Neural progenitor cell (in vitro differentiated cells): ENCODE measurements at regions not wholly inside any gene's neighbourhood (a gene's known extent, or its start where the extent isn't known, plus 50 kb on each side); places are given as distances from the start of the nearest gene placed in this dataset.

Experiments used
- DNase-seq: peaks from one replicate; pipeline ENCODE4 v3.0.0-alpha.2; 2016; ENCODE audit warnings: low spot score
- H2AFZ ChIP-seq: fragments of 200-600 bp; sonication (generic); replicated peaks from 2 replicates; pipeline ENCODE4 v1.6.1; 2016; ENCODE audit warnings: antibody characterized with exemption
- H3F3A ChIP-seq: fragments of 200-600 bp; sonication (generic); 2 replicates; pipeline ENCODE4 v1.6.1; 2016; ENCODE audit warnings: antibody characterized with exemption, low read depth
- H3K27ac ChIP-seq: fragments of 200-600 bp; sonication (generic); 2 replicates; pipeline ENCODE4 v1.5.1; 2016; ENCODE audit warnings: mild to moderate bottlenecking
- H3K27me3 ChIP-seq: fragments of 200-600 bp; sonication (generic); 2 replicates; pipeline ENCODE4 v1.6.1; 2016; ENCODE audit warnings: mild to moderate bottlenecking, moderate library complexity
- H3K36me3 ChIP-seq: fragments of 200-600 bp; sonication (generic); 2 replicates; pipeline ENCODE4 v1.5.1; 2016
- H3K4me1 ChIP-seq: fragments of 200-600 bp; sonication (generic); 2 replicates; pipeline ENCODE4 v1.6.1; 2016; ENCODE audit warnings: mixed run types
- H3K4me2 ChIP-seq: fragments of 200-600 bp; sonication (generic); 2 replicates; pipeline ENCODE4 v1.6.1; 2016
- H3K4me3 ChIP-seq: fragments of 200-600 bp; sonication (generic); 2 replicates; pipeline ENCODE4 v1.5.1; 2016
- H3K79me2 ChIP-seq: fragments of 200-600 bp; sonication (generic); 2 replicates; pipeline ENCODE4 v1.6.1; 2016; ENCODE audit warnings: low read depth
- H3K9ac ChIP-seq: fragments of 200-600 bp; sonication (generic); 2 replicates; pipeline ENCODE4 v1.6.1; 2016
- H3K9me3 ChIP-seq: fragments of 200-600 bp; sonication (generic); 2 replicates; pipeline ENCODE4 v1.5.1; 2016; ENCODE audit warnings: low read depth
- H4K20me1 ChIP-seq: fragments of 200-600 bp; sonication (generic); 2 replicates; pipeline ENCODE4 v1.6.1; 2016; ENCODE audit warnings: low read depth
- H3K27ac Mint-ChIP-seq: 3 replicates; pipeline ENCODE4 v1.8.0; 2021; ENCODE audit warnings: mixed read lengths
- H3K27me3 Mint-ChIP-seq: 2 replicates; pipeline ENCODE4 v1.8.0; 2022; ENCODE audit warnings: low read depth, mild to moderate bottlenecking, inconsistent platforms, moderate library complexity, mixed read lengths; ENCODE audit not compliant: insufficient read depth
- H3K36me3 Mint-ChIP-seq: 3 replicates; pipeline ENCODE4 v1.8.0; 2021; ENCODE audit warnings: mixed read lengths
- H3K4me1 Mint-ChIP-seq: 3 replicates; pipeline ENCODE4 v1.8.0; 2021; ENCODE audit warnings: mixed read lengths
- H3K4me3 Mint-ChIP-seq: 3 replicates; pipeline ENCODE4 v1.8.0; 2021; ENCODE audit warnings: mild to moderate bottlenecking, moderate library complexity, mixed read lengths
- H3K9me3 Mint-ChIP-seq: 3 replicates; pipeline ENCODE4 v1.8.0; 2020; ENCODE audit warnings: mixed read lengths
- CTCF ChIP-seq: fragments of 200-600 bp; sonication (generic); IDR thresholded peaks from 2 replicates; pipeline ENCODE4 v1.5.1; 2017; ENCODE audit warnings: antibody characterized with exemption, mild to moderate bottlenecking
- EZH2 ChIP-seq: fragments of 200-600 bp; sonication (generic); IDR thresholded peaks from 2 replicates; pipeline ENCODE4 v1.6.1; 2017; ENCODE audit warnings: antibody characterized with exemption, mild to moderate bottlenecking, moderate library complexity
- EZH2phosphoT487 ChIP-seq: fragments of 200-600 bp; sonication (generic); IDR thresholded peaks from 2 replicates; pipeline ENCODE4 v1.6.1; 2017; ENCODE audit warnings: antibody characterized with exemption

- Histone ChIP-seq H3K9me3 (no peaks in the 10 kb centered on the region), H3K36me3 (no peaks in the 10 kb centered on the region), H3K79me2 (no peaks in the 10 kb centered on the region), H3K27ac (no peak overlapping the region), H2AFZ (no peak overlapping the region), H4K20me1 (no peaks in the 10 kb centered on the region), H3K27me3 (no peaks in the 10 kb centered on the region), H3K4me1 (peaks cover 11% of the 10 kb centered on the region), H3K4me2 (no peak overlapping the region), H3K4me3 (no peak overlapping the region), H3K9ac (no peak overlapping the region), H3F3A (no peaks in the 10 kb centered on the region)
- Mint-ChIP-seq H3K36me3 (no peaks in the 10 kb centered on the region), H3K4me3 (no peak overlapping the region), H3K9me3 (no peaks in the 10 kb centered on the region), H3K4me1 (peaks cover 14% of the 10 kb centered on the region), H3K27me3 (peaks cover 3% of the 10 kb centered on the region), H3K27ac (no peak overlapping the region)
- TF ChIP-seq EZH2 (no peak), CTCF (no peak), EZH2phosphoT487 (no peak)
- no peak for DNase-seq
These were observed 735.4 kb upstream of the FANCL start for GRCh38 chr2:58976375-58977071.

GRCh38 chr2:58974881-58975280, 733.8 kb upstream of the FANCL start:
- H3K4me3 ChIP-seq, result no peak overlapping the region
- Mint-ChIP-seq H3K9me3 (no peaks in the 10 kb centered on the region), H3K36me3 (no peaks in the 10 kb centered on the region), H3K4me1 (peaks cover 14% of the 10 kb centered on the region), H3K27me3 (peaks cover 3% of the 10 kb centered on the region), H3K4me3 (no peak overlapping the region), H3K27ac (no peak overlapping the region)
- peaks cover 11% of the 10 kb centered on the region for H3K4me1 ChIP-seq
- H3K4me2 ChIP-seq, result no peak overlapping the region
- H3K27me3 ChIP-seq, result no peaks in the 10 kb centered on the region
- no peak for DNase-seq
- H4K20me1 ChIP-seq, result no peaks in the 10 kb centered on the region
- H3F3A ChIP-seq, result no peaks in the 10 kb centered on the region
- H3K27ac ChIP-seq, result no peak overlapping the region
- no peak overlapping the region for H2AFZ ChIP-seq
- H3K9me3 ChIP-seq, result no peaks in the 10 kb centered on the region
- no peak overlapping the region for H3K9ac ChIP-seq
- H3K79me2 ChIP-seq, result no peaks in the 10 kb centered on the region
- H3K36me3 ChIP-seq, result no peaks in the 10 kb centered on the region
- TF ChIP-seq EZH2 (no peak), EZH2phosphoT487 (no peak), CTCF (no peak)

GRCh38 chr2:58974426-58974825, 733.3 kb upstream of the FANCL start:
- no peak for TF ChIP-seq CTCF
- TF ChIP-seq EZH2phosphoT487, result no peak
- TF ChIP-seq EZH2, result no peak
- Histone ChIP-seq H3K9me3 (no peaks in the 10 kb centered on the region), H3F3A (no peaks in the 10 kb centered on the region), H3K27ac (no peak overlapping the region), H3K4me1 (peaks cover 11% of the 10 kb centered on the region), H3K4me3 (no peak overlapping the region), H3K27me3 (no peaks in the 10 kb centered on the region), H4K20me1 (no peaks in the 10 kb centered on the region), H3K79me2 (no peaks in the 10 kb centered on the region), H3K36me3 (no peaks in the 10 kb centered on the region), H2AFZ (no peak overlapping the region), H3K4me2 (peak overlapping the region; percentile 36), H3K9ac (no peak overlapping the region)
- no peak overlapping the region for H3K27ac Mint-ChIP-seq
- peaks cover 14% of the 10 kb centered on the region for H3K4me1 Mint-ChIP-seq
- no peaks in the 10 kb centered on the region for H3K9me3 Mint-ChIP-seq
- no peaks in the 10 kb centered on the region for H3K36me3 Mint-ChIP-seq
- peaks cover 3% of the 10 kb centered on the region for H3K27me3 Mint-ChIP-seq
- DNase-seq, result no peak
- H3K4me3 Mint-ChIP-seq, result no peak overlapping the region
